IMR-90 (cell line): ENCODE measurements at regions not wholly inside any gene's neighbourhood (a gene's known extent, or its start where the extent isn't known, plus 50 kb on each side); places are given as distances from the start of the nearest gene placed in this dataset.

ENCODE experiments used
- ATAC-seq: fragments of 200-7000 bp; cut with Tn5 transposase; 2 replicates; pipeline ENCODE4 v1.9.1; 2020; ENCODE audit warnings: low read depth, mild to moderate bottlenecking, moderate library complexity
- BruUV-seq: library from RNA; stranded (reverse); fragments of 400-500 nt; replicated peaks from 2 replicates; lab custom pipeline; 2021; lab: Mats Ljungman, UMichigan
- CTCF ChIA-PET: fragments of 300-600 bp; formaldehyde crosslinking; extraction: SDS; loops from one replicate; lab custom pipeline; 2021; ENCODE audit warnings: antibody characterized with exemption; lab: Yijun Ruan, JAX
- POLR2A ChIA-PET: fragments of 300-600 bp; sonication (Branson Sonifier 250); formaldehyde crosslinking; loops from one replicate; lab custom pipeline; 2022; ENCODE audit warnings: antibody characterized with exemption; ENCODE audit not compliant: unreplicated experiment; lab: Charles Lee
- DNase-seq: peaks from one replicate; pipeline ENCODE4 v3.0.0; 2013
- H2AFZ ChIP-seq: replicated peaks from 2 replicates; pipeline ENCODE3; 2013; ENCODE audit warnings: low read length, mild to moderate bottlenecking; ENCODE audit not compliant: poor library complexity
- H2AK5ac ChIP-seq: 2 replicates; pipeline ENCODE4 v1.6.1; 2013; ENCODE audit warnings: low read depth, low read length, inconsistent platforms
- H2AK9ac ChIP-seq: replicated peaks from 2 replicates; pipeline ENCODE3; 2013; ENCODE audit warnings: mild to moderate bottlenecking, low read depth, low read length, moderate library complexity; ENCODE audit not compliant: poor library complexity
- H2BK120ac ChIP-seq: 2 replicates; pipeline ENCODE4 v1.6.1; 2013; ENCODE audit warnings: low read depth, low read length, inconsistent platforms
- H2BK15ac ChIP-seq: 3 replicates; pipeline ENCODE4 v1.6.1; 2013; ENCODE audit warnings: low read depth, low read length, inconsistent platforms
- H2BK20ac ChIP-seq: 2 replicates; pipeline ENCODE4 v1.6.1; 2013; ENCODE audit warnings: low read depth, mild to moderate bottlenecking, inconsistent platforms, low read length, moderate library complexity
- H2BK5ac ChIP-seq: 2 replicates; pipeline ENCODE4 v1.6.1; 2013; ENCODE audit warnings: mild to moderate bottlenecking, low read depth, low read length, inconsistent platforms; ENCODE audit not compliant: poor library complexity, severe bottlenecking
- H3K14ac ChIP-seq: replicated peaks from 2 replicates; pipeline ENCODE4 v1.6.1; 2013; ENCODE audit warnings: low read depth, low read length, inconsistent platforms
- H3K18ac ChIP-seq: 2 replicates; pipeline ENCODE4 v1.6.1; 2013; ENCODE audit warnings: low read depth, low read length, control low read depth
- H3K23ac ChIP-seq: 2 replicates; pipeline ENCODE4 v1.6.1; 2013; ENCODE audit warnings: low read depth, low read length, inconsistent platforms
- H3K27ac ChIP-seq: 2 replicates; pipeline ENCODE4 v1.5.1; 2013; ENCODE audit warnings: mild to moderate bottlenecking, control low read depth, low read length; ENCODE audit not compliant: insufficient read depth
- H3K27me3 ChIP-seq: 2 replicates; pipeline ENCODE4 v1.6.1; 2013; ENCODE audit warnings: low read length; ENCODE audit not compliant: control insufficient read depth, insufficient read depth
- H3K36me3 ChIP-seq: 2 replicates; pipeline ENCODE4 v1.6.1; 2013; ENCODE audit warnings: low read length, mixed read lengths; ENCODE audit not compliant: control insufficient read depth, insufficient read depth
- H3K4ac ChIP-seq: 2 replicates; pipeline ENCODE4 v1.6.1; 2013; ENCODE audit warnings: low read depth, low read length, inconsistent platforms
- H3K4me1 ChIP-seq: 2 replicates; pipeline ENCODE4 v1.6.1; 2013; ENCODE audit warnings: low read length, mixed read lengths; ENCODE audit not compliant: control insufficient read depth, insufficient read depth
- H3K4me2 ChIP-seq: 2 replicates; pipeline ENCODE4 v1.6.1; 2013; ENCODE audit warnings: low read depth, mild to moderate bottlenecking, control low read depth, low read length, moderate library complexity
- H3K4me3 ChIP-seq: 2 replicates; pipeline ENCODE4 v1.5.1; 2013; ENCODE audit warnings: low read depth, mild to moderate bottlenecking, control low read depth, low read length, moderate library complexity; ENCODE audit not compliant: insufficient read depth
- H3K56ac ChIP-seq: 2 replicates; pipeline ENCODE4 v1.6.1; 2013; ENCODE audit warnings: low read length, inconsistent platforms; ENCODE audit not compliant: insufficient read depth; ENCODE audit errors: extremely low read depth
- H3K79me1 ChIP-seq, 2 experiments: 2 replicates each; pipeline ENCODE4 v1.6.1; 2013; ENCODE audit warnings: low read length in 2 of 2, inconsistent platforms in 1 of 2, low read depth in 1 of 2
- H3K9ac ChIP-seq: 2 replicates; pipeline ENCODE4 v1.6.1; 2013; ENCODE audit warnings: low read depth, low read length, control low read depth
- H3K9me1 ChIP-seq: 2 replicates; pipeline ENCODE4 v1.6.1; 2013; ENCODE audit warnings: low read length, inconsistent platforms; ENCODE audit not compliant: insufficient read depth
- H3K9me3 ChIP-seq: 2 replicates; pipeline ENCODE4 v1.6.1; 2013; ENCODE audit warnings: low read length; ENCODE audit not compliant: control insufficient read depth, insufficient read depth
- H4K20me1 ChIP-seq: 2 replicates; pipeline ENCODE4 v1.6.1; 2013; ENCODE audit warnings: low read length, inconsistent platforms; ENCODE audit not compliant: insufficient read depth
- H4K5ac ChIP-seq: 2 replicates; pipeline ENCODE4 v1.6.1; 2013; ENCODE audit warnings: mild to moderate bottlenecking, low read depth, low read length, control low read depth
- H4K8ac ChIP-seq, 2 experiments: 2 replicates each; pipeline ENCODE4 v1.6.1; 2013; ENCODE audit warnings: low read depth in 2 of 2, low read length in 2 of 2, control low read depth in 1 of 2, inconsistent platforms in 1 of 2
- H4K91ac ChIP-seq: 2 replicates; pipeline ENCODE4 v1.6.1; 2013; ENCODE audit warnings: low read depth, low read length, inconsistent platforms; ENCODE audit not compliant: insufficient read depth
- BHLHE40 ChIP-seq: fragments of 150-350 bp; IDR thresholded peaks from 2 replicates; pipeline ENCODE4 v1.6.1; 2016; ENCODE audit warnings: mild to moderate bottlenecking, low read depth, low read length
- CEBPB ChIP-seq: IDR thresholded peaks from 2 replicates; pipeline ENCODE4 v1.6.1; 2012; ENCODE audit warnings: low read depth, low read length, improper control_type of control experiment
- CHD1 ChIP-seq: IDR thresholded peaks from 2 replicates; pipeline ENCODE4 v1.6.1; 2012; ENCODE audit warnings: low read depth, low read length, improper control_type of control experiment
- FOS ChIP-seq: fragments of 150-350 bp; IDR thresholded peaks from 2 replicates; pipeline ENCODE4 v1.6.1; 2016; ENCODE audit warnings: low read depth, low read length
- MAZ ChIP-seq: IDR thresholded peaks from 2 replicates; pipeline ENCODE4 v1.6.1; 2012; ENCODE audit warnings: low read depth, mild to moderate bottlenecking, low read length, improper control_type of control experiment, moderate library complexity, borderline replicate concordance
- MXI1 ChIP-seq: IDR thresholded peaks from 2 replicates; pipeline ENCODE4 v1.6.1; 2012; ENCODE audit warnings: low read depth, mild to moderate bottlenecking, low read length, moderate library complexity, borderline replicate concordance
- NFE2L2 ChIP-seq: fragments of 150-350 bp; IDR thresholded peaks from 2 replicates; pipeline ENCODE4 v1.6.1; 2016; ENCODE audit warnings: low read depth, mild to moderate bottlenecking, low read length
- RAD21 ChIP-seq: IDR thresholded peaks from 2 replicates; pipeline ENCODE4 v1.6.1; 2012; ENCODE audit warnings: low read length, improper control_type of control experiment
- RCOR1 ChIP-seq: IDR thresholded peaks from 2 replicates; pipeline ENCODE4 v1.6.1; 2012; ENCODE audit warnings: mild to moderate bottlenecking, low read length, improper control_type of control experiment; ENCODE audit not compliant: insufficient replicate concordance
- RFX5 ChIP-seq: IDR thresholded peaks from 2 replicates; pipeline ENCODE4 v1.8.0; 2012; ENCODE audit warnings: low read depth, mild to moderate bottlenecking, low read length, moderate library complexity
- WGBS, 2 experiments: methylation state at CpG; one replicate each; pipeline versions ENCODE4 v1.1.5 to v1.1.7; 2013; ENCODE audit warnings: missing lambda C conversion rate in 2 of 2; ENCODE audit not compliant: insufficient read length in 1 of 2; ENCODE audit errors: extremely low coverage in 2 of 2; 5-methylcytosine and 5-hydroxymethylcytosine counted together
- dilution Hi-C: fragments of 300-500 bp; cut with HindIII; formaldehyde crosslinking; loops from one replicate; pipeline ENCODE4 v1.14.3; 2018; ENCODE audit warnings: low sequenced_read_pairs; ENCODE audit not compliant: unreplicated experiment
- in situ Hi-C: fragments of 300-500 bp; cut with MboI; formaldehyde crosslinking; loops from 3 replicates; pipeline ENCODE4 v1.14.3; 2019; ENCODE audit warnings: low sequenced_read_pairs, inconsistent platforms, mixed read lengths
- intact Hi-C: fragments of 100-400 bp; cut with micrococcal nuclease; formaldehyde crosslinking; loops from 2 replicates; pipeline ENCODE4 v1.10.0; 2022
- TF ChIP-seq, protein P1 (sequence below): conservative IDR thresholded peaks from 2 replicates; pipeline ENCODE4 v1.5.1; 2012; ENCODE audit warnings: mild to moderate bottlenecking, low read depth, low read length, improper control_type of control experiment
- TF ChIP-seq, protein P2 (sequence below): fragments of 150-350 bp; IDR thresholded peaks from 2 replicates; pipeline ENCODE4 v1.6.1; 2016; ENCODE audit warnings: low read depth, mild to moderate bottlenecking, low read length, moderate library complexity, borderline replicate concordance
- TF ChIP-seq, protein P3 (sequence below): fragments of 150-350 bp; IDR thresholded peaks from 2 replicates; pipeline ENCODE4 v1.6.1; 2017; ENCODE audit warnings: mild to moderate bottlenecking, antibody characterized with exemption, low read length, low read depth

DNA sequence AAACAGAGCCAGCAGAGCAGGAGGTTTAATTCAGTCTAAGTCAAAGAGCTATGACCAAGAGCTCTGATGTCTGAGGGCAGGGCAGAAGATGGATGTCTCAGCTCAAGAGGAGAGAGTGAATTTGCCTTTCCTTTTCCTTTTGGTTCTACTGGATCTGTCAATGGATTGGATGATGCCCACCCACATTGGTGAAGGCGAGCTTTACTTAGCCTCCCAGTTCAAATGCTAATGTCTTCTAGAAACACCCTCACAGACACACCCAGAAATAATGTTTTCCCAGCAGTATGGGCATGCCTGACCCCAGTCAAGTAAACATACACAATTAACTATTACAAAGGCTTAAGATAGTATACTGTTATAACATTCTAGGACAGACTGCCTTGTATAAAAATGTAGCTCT, 236.3 kb upstream of the NRXN1 start:
- Histone ChIP-seq H2BK20ac (no peak overlapping the region), H3K9ac (no peak overlapping the region), H3K27me3 (no peaks in the 10 kb centered on the region), H3K4me2 (no peak overlapping the region), H3K9me1 (no peaks in the 10 kb centered on the region), H3K27ac (no peak overlapping the region), H3K4ac (no peak overlapping the region), H3K79me1 (no peaks in the 10 kb centered on the region), H3K23ac (no peak overlapping the region), H3K18ac (no peak overlapping the region), H2BK5ac (no peak overlapping the region), H3K14ac (no peak overlapping the region), H3K4me1 (no peaks in the 10 kb centered on the region), H3K4me3 (no peak overlapping the region), H3K36me3 (no peaks in the 10 kb centered on the region), H2AK5ac (no peak overlapping the region), H4K8ac (no peak overlapping the region), H4K91ac (no peak overlapping the region), H2BK15ac (no peak overlapping the region), H4K20me1 (no peaks in the 10 kb centered on the region), H3K9me3 (no peaks in the 10 kb centered on the region), H2AFZ (no peak overlapping the region), H2AK9ac (no peak overlapping the region), H4K5ac (no peak overlapping the region), H3K56ac (no peak overlapping the region), H2BK120ac (no peak overlapping the region)
- BruUV-seq = no TSS peak
- WGBS, 2 experiments = no CpG with 5 or more reads among the region's 1 CpG
- POLR2A ChIA-PET = no interaction called here
- TF ChIP-seq CHD1 = no peak
- TF ChIP-seq, protein P1, sequence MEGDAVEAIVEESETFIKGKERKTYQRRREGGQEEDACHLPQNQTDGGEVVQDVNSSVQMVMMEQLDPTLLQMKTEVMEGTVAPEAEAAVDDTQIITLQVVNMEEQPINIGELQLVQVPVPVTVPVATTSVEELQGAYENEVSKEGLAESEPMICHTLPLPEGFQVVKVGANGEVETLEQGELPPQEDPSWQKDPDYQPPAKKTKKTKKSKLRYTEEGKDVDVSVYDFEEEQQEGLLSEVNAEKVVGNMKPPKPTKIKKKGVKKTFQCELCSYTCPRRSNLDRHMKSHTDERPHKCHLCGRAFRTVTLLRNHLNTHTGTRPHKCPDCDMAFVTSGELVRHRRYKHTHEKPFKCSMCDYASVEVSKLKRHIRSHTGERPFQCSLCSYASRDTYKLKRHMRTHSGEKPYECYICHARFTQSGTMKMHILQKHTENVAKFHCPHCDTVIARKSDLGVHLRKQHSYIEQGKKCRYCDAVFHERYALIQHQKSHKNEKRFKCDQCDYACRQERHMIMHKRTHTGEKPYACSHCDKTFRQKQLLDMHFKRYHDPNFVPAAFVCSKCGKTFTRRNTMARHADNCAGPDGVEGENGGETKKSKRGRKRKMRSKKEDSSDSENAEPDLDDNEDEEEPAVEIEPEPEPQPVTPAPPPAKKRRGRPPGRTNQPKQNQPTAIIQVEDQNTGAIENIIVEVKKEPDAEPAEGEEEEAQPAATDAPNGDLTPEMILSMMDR = no peak
- TF ChIP-seq NFE2L2 = no peak
- TF ChIP-seq, protein P2, sequence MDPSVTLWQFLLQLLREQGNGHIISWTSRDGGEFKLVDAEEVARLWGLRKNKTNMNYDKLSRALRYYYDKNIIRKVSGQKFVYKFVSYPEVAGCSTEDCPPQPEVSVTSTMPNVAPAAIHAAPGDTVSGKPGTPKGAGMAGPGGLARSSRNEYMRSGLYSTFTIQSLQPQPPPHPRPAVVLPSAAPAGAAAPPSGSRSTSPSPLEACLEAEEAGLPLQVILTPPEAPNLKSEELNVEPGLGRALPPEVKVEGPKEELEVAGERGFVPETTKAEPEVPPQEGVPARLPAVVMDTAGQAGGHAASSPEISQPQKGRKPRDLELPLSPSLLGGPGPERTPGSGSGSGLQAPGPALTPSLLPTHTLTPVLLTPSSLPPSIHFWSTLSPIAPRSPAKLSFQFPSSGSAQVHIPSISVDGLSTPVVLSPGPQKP = no peak
- no peak for TF ChIP-seq RAD21
- no peak for TF ChIP-seq MXI1
- TF ChIP-seq, protein P3, sequence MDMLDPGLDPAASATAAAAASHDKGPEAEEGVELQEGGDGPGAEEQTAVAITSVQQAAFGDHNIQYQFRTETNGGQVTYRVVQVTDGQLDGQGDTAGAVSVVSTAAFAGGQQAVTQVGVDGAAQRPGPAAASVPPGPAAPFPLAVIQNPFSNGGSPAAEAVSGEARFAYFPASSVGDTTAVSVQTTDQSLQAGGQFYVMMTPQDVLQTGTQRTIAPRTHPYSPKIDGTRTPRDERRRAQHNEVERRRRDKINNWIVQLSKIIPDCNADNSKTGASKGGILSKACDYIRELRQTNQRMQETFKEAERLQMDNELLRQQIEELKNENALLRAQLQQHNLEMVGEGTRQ = no peak
- TF ChIP-seq MAZ = no peak
- TF ChIP-seq RCOR1 = no peak
- no peak for TF ChIP-seq CEBPB
- no peak for TF ChIP-seq RFX5
- TF ChIP-seq BHLHE40 = no peak
- no peak for TF ChIP-seq FOS
- intact Hi-C loops (no loop called here), dilution Hi-C loops (no loop called here), in situ Hi-C loops (no loop called here)
- no peak for DNase-seq
- CTCF ChIA-PET = no interaction called here
- no peak for ATAC-seq
